Gastroesophageal sphincter (tissue), 4 donors: ENCODE measurements at regions not wholly inside any gene's neighbourhood (a gene's known extent, or its start where the extent isn't known, plus 50 kb on each side); places are given as distances from the start of the nearest gene placed in this dataset.

Experiments
- ATAC-seq: fragments of 150-250 bp; one replicate; pipeline ENCODE4 v1.9.1; 2016; ENCODE audit warnings: mild to moderate bottlenecking, moderate library complexity
- H3K27ac ChIP-seq, 4 donors: fragments of 200-600 bp; sonication (generic) in 3 of 4; 1 replicate in 3 of 4; 2 replicates in 1 of 4; pipeline ENCODE4 v1.5.1; 2016 to 2019
- H3K27me3 ChIP-seq: fragments of 200-600 bp; sonication (generic); one replicate; pipeline ENCODE4 v1.5.1; 2019
- H3K36me3 ChIP-seq, 2 donors: fragments of 200-600 bp; sonication (generic); one replicate each; pipeline ENCODE4 v1.5.1; 2019; ENCODE audit warnings: control low read depth in 1 of 2
- H3K4me1 ChIP-seq, 3 donors: fragments of 200-600 bp; sonication (generic); 1 replicate in 2 of 3; 2 replicates in 1 of 3; pipeline ENCODE4 v1.5.1; 2016 to 2019; ENCODE audit warnings: control low read depth in 2 of 3
- H3K4me3 ChIP-seq, 2 donors: fragments of 200-600 bp; sonication (generic); one replicate each; pipeline ENCODE4 v1.5.1; 2019; ENCODE audit warnings: mild to moderate bottlenecking in 1 of 2, moderate library complexity in 1 of 2
- H3K9me3 ChIP-seq, 3 donors: fragments of 200-600 bp; sonication (generic); one replicate each; pipeline ENCODE4 v1.5.1; 2017 to 2019; ENCODE audit warnings: control low read depth in 2 of 3
- CTCF ChIP-seq, 4 experiments: fragments of 200-600 bp in 2 of 4; fragments of 450-650 bp in 2 of 4; sonication (generic) in 1 of 4; IDR thresholded peaks; one replicate each; pipeline ENCODE4 v1.5.1; 2017 to 2019; ENCODE audit warnings: antibody characterized with exemption in 4 of 4, mild to moderate bottlenecking in 2 of 4, moderate library complexity in 2 of 4
- EP300 ChIP-seq: sonication (generic); formaldehyde crosslinking; IDR thresholded peaks from one replicate; pipeline ENCODE4 v1.6.1; 2017; ENCODE audit warnings: antibody characterized with exemption, mild to moderate bottlenecking
- POLR2A ChIP-seq, 2 donors: fragments of 450-650 bp; IDR thresholded peaks; one replicate each; pipeline ENCODE4 v1.6.1; 2017; ENCODE audit warnings: antibody characterized with exemption in 2 of 2, mild to moderate bottlenecking in 2 of 2, moderate library complexity in 1 of 2
- POLR2AphosphoS5 ChIP-seq: sonication (generic); formaldehyde crosslinking; IDR thresholded peaks from one replicate; pipeline ENCODE4 v1.6.1; 2017; ENCODE audit warnings: antibody characterized with exemption
- WGBS, 2 donors: methylation state at CpG; one replicate each; pipeline ENCODE4 v1.1.5; 2018; ENCODE audit warnings: low coverage in 1 of 2; 5-methylcytosine and 5-hydroxymethylcytosine counted together

- TF ChIP-seq POLR2AphosphoS5 (no peak), POLR2A (IDR thresholded peaks at IDR 0.05) (no peak), EP300 (no peak), CTCF (IDR thresholded peaks at IDR 0.05) (no peak)
- H3K27me3 ChIP-seq = no peaks in the 10 kb centered on the region
- H3K36me3 ChIP-seq = no peaks in the 10 kb centered on the region
- no peaks in the 10 kb centered on the region for H3K9me3 ChIP-seq
- WGBS, 2 donors = 91 to 96% methylated on average over 12 to 14 of the region's 14 CpGs
- H3K4me3 ChIP-seq = no peak overlapping the region
- peaks cover 9 to 42% (median 10%) of the 10 kb centered on the region in 3 donors for H3K4me1 ChIP-seq
- H3K27ac ChIP-seq = peak overlapping the region in 1 of 4 donors; percentile 99
- no peak for ATAC-seq
Observed at GRCh38 chr10:3890602-3891352, 105.8 kb upstream of the KLF6 start.

DNA sequence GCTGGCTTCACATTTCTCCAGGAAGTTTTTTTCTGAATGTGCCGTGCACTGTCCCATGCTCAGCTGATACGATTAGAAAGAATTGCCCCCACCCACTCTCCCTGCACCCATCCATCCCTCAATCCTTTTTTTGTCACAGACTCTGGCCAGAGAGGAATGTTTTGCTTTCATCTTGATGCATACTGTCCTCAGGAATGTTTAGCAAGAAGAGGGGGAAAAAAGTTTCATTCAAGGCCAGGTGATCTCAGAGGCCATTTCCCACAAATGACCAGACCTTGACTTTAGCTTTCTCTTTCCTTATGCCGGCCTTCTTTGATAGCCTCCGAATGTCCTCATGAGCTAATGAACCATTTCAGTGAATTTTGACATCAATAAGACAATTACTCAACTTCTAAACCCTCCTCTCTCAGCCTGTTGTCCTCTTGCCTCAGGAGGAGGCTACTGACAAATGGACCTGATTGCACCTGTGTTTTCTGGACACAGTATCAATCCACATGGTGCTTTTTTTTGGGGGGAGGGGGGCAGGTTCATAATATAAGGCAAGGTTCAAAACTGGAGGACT is 105.0 kb upstream of the KLF6 start:
- no peak for ATAC-seq
- Histone ChIP-seq H3K4me1 (peaks cover 9 to 44% (median 10%) of the 10 kb centered on the region in 3 donors), H3K27ac (peak overlapping the region in 1 of 4 donors; percentile 99), H3K27me3 (no peaks in the 10 kb centered on the region), H3K9me3 (no peaks in the 10 kb centered on the region), H3K36me3 (no peaks in the 10 kb centered on the region), H3K4me3 (no peak overlapping the region)
- WGBS, 2 donors = 25 to 45% methylated on average over 3 to 4 of the region's 4 CpGs
- no peak for TF ChIP-seq POLR2A (IDR thresholded peaks at IDR 0.05)
- TF ChIP-seq POLR2AphosphoS5 = peak; percentile 50

- Histone ChIP-seq H3K9me3 (no peaks in the 10 kb centered on the region), H3K27me3 (no peaks in the 10 kb centered on the region), H3K36me3 (no peaks in the 10 kb centered on the region), H3K4me3 (no peak overlapping the region), H3K27ac (peak overlapping the region; percentile 85 to 99 (median 89)), H3K4me1 (peaks cover 9 to 41% (median 10%) of the 10 kb centered on the region in 3 donors)
- ATAC-seq = peak; percentile 77
- WGBS, 2 donors = 31 to 36% methylated on average over 4 to 9 of the region's 9 CpGs
- TF ChIP-seq POLR2A (IDR thresholded peaks at IDR 0.05) = no peak
- peak; percentile 90 for TF ChIP-seq EP300
- no peak for TF ChIP-seq CTCF (IDR thresholded peaks at IDR 0.05)
- peak; percentile 97 for TF ChIP-seq POLR2AphosphoS5
Observed at GRCh38 chr10:3887885-3888476, 103.0 kb upstream of the KLF6 start.

- H3K4me3 ChIP-seq = peak overlapping the region in 1 of 2 donors; percentile 24
- ATAC-seq = no peak
- H3K9me3 ChIP-seq = no peaks in the 10 kb centered on the region
- H3K4me1 ChIP-seq = peaks cover 9 to 41% (median 10%) of the 10 kb centered on the region in 3 donors
- no peaks in the 10 kb centered on the region for H3K27me3 ChIP-seq
- no peaks in the 10 kb centered on the region for H3K36me3 ChIP-seq
- 81% methylated on average over 3 of the region's 7 CpGs; no CpG with 5 or more reads in 1 of the 2 donors for WGBS, 2 donors
- TF ChIP-seq CTCF (IDR thresholded peaks at IDR 0.05) = no peak
- no peak for TF ChIP-seq POLR2AphosphoS5
- TF ChIP-seq POLR2A (IDR thresholded peaks at IDR 0.05) = no peak
- no peak for TF ChIP-seq EP300
- H3K27ac ChIP-seq = peak overlapping the region; percentile 85 to 99 (median 89)
Observed at GRCh38 chr10:3887404-3887803, 102.4 kb upstream of the KLF6 start.

- TF ChIP-seq POLR2AphosphoS5 (peak; percentile 49), POLR2A (IDR thresholded peaks at IDR 0.05) (no peak), CTCF (IDR thresholded peaks at IDR 0.05) (no peak), EP300 (peak; percentile 60)
- Histone ChIP-seq H3K4me3 (peak overlapping the region in 1 of 2 donors; percentile 24), H3K36me3 (no peaks in the 10 kb centered on the region), H3K4me1 (peaks cover 9 to 41% (median 10%) of the 10 kb centered on the region in 3 donors), H3K27me3 (no peaks in the 10 kb centered on the region), H3K9me3 (no peaks in the 10 kb centered on the region), H3K27ac (peak overlapping the region; percentile 85 to 99 (median 89))
- WGBS, 2 donors = 3 to 24% methylated on average over 6 to 11 of the region's 11 CpGs
- peak; percentile 82 for ATAC-seq
Observed at GRCh38 chr10:3886641-3887251, 101.7 kb upstream of the KLF6 start.
